ENCODE measurements at regions not wholly inside any gene's neighbourhood (a gene's known extent, or its start where the extent isn't known, plus 50 kb on each side); places are given as distances from the start of the nearest gene placed in this dataset.

- Histone ChIP-seq H3K27me3 (ENCODE audit: control insufficient read depth in 2 of 2, insufficient read depth in 2 of 2, low read length in 2 of 2) (no peaks in the 10 kb centered on the region), H3K9me3 (replicated peaks; ENCODE audit: control insufficient read depth, insufficient read depth, low read length) (no peaks in the 10 kb centered on the region), H3K79me2 (ENCODE audit: control insufficient read depth, insufficient read depth, low read length) (no peaks in the 10 kb centered on the region), H3K27ac (ENCODE audit: insufficient read depth, low read depth, low read length) (no peak overlapping the region), H3K4me3 (replicated peaks in 1 of 3; ENCODE audit: insufficient read depth in 1 of 3, low read depth in 1 of 3, low read length in 3 of 3) (no peak overlapping the region), H3K4me2 (ENCODE audit: insufficient read depth, low read length) (no peak overlapping the region), H3K9me1 (replicated peaks; ENCODE audit: control insufficient read depth, extremely low read depth, insufficient read depth, low read length) (no peaks in the 10 kb centered on the region), H2AFZ (ENCODE audit: low read depth, low read length) (no peak overlapping the region), H4K20me1 (replicated peaks; ENCODE audit: control insufficient read depth, extremely low read depth, insufficient read depth, low read length) (no peaks in the 10 kb centered on the region), H3K9ac (replicated peaks; ENCODE audit: extremely low read depth, insufficient read depth, low read length) (no peak overlapping the region), H3K36me3 (ENCODE audit: control insufficient read depth in 2 of 2, extremely low read depth in 1 of 2, insufficient read depth in 2 of 2, low read length in 2 of 2) (no peaks in the 10 kb centered on the region), H3K4me1 (ENCODE audit: control insufficient read depth, extremely low read depth, insufficient read depth, low read length) (no peaks in the 10 kb centered on the region)
- FAIRE-seq (no peak), DNase-seq (ENCODE audit: low read depth, low spot score) (no peak)
- BruUV-seq (replicated peaks), result no TSS peak
- ChIA-PET POLR2A (no interaction called here), CTCF (interaction anchor here (0.6 kb wide), 1 partner anchor 327 kb away, joined by 3 read pairs; no protein-coding TSS in a partner anchor)
- TF ChIP-seq FOS (IDR thresholded peaks at IDR 0.05; ENCODE audit: borderline replicate concordance, insufficient read depth, low read length), result no peak
- dilution Hi-C loops (cut with MboI; ENCODE audit: extremely low pct_ligation_motif_present, low sequenced_read_pairs), result no loop called here
- intact Hi-C loops (cut with micrococcal nuclease), result no loop called here
These were observed 141.6 kb upstream of the AKR1E2 start for GRCh38 chr10:4684434-4684833.

DNA sequence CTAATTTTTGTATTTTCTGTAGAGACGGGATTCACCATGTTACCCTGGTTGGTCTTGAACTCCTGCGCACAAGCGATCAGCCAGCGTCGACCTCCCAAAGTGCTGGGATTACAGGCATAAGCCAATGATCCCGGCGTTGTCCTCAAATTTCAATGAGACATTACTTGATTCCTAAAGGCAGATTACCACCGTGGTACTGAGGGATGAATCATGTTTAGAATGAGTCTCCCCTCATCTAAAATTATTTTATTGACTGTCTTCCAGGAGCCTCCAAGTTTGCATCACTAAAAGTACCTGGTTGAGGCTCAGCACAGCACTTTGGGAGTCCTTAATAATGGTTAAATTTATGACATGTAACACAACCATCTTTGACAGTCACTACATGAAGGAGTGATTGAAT lies 142.2 kb upstream of the AKR1E2 start:
- no peak for TF ChIP-seq POLR2AphosphoS5 (IDR thresholded peaks at IDR 0.05; ENCODE audit: insufficient read depth, low read depth, low read length)
- no peak for TF ChIP-seq POLR2A (IDR thresholded peaks at IDR 0.05; ENCODE audit: low read depth, low read length)
- no peak for TF ChIP-seq EZH2 (IDR thresholded peaks at IDR 0.05; ENCODE audit: borderline replicate concordance, low read depth, low read length, severe bottlenecking)
- no peak for TF ChIP-seq GATA2 (IDR thresholded peaks at IDR 0.05; ENCODE audit: insufficient read depth, insufficient read length, low read depth, low read length)
- TF ChIP-seq FOS (IDR thresholded peaks at IDR 0.05; ENCODE audit: borderline replicate concordance, insufficient read depth, low read length), result no peak
- no peak for TF ChIP-seq CTCF (IDR thresholded peaks at IDR 0.05; ENCODE audit: extremely low read depth in 1 of 2, insufficient read depth in 1 of 2, low read depth in 1 of 2, low read length in 2 of 2)
- TF ChIP-seq, protein P1, sequence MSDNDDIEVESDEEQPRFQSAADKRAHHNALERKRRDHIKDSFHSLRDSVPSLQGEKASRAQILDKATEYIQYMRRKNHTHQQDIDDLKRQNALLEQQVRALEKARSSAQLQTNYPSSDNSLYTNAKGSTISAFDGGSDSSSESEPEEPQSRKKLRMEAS (IDR thresholded peaks at IDR 0.05; ENCODE audit: insufficient read depth, insufficient read length), result no peak
- no peak for TF ChIP-seq JUN (IDR thresholded peaks at IDR 0.05; ENCODE audit: borderline replicate concordance, insufficient read depth, insufficient read length, low read depth)
- no peak for TF ChIP-seq MYC (IDR thresholded peaks at IDR 0.05; ENCODE audit: low read depth, low read length)
- intact Hi-C loops (cut with micrococcal nuclease), result no loop called here

More for the DNA sequence above, 142.2 kb upstream of the AKR1E2 start:
- no peaks in the 10 kb centered on the region for H3K27me3 ChIP-seq (ENCODE audit: control insufficient read depth in 2 of 2, insufficient read depth in 2 of 2, low read length in 2 of 2)
- H3K9me1 ChIP-seq (replicated peaks; ENCODE audit: control insufficient read depth, extremely low read depth, insufficient read depth, low read length), result no peaks in the 10 kb centered on the region
- TSS peak; percentile 33 for BruUV-seq (replicated peaks)
- dilution Hi-C loops (cut with MboI; ENCODE audit: extremely low pct_ligation_motif_present, low sequenced_read_pairs), result no loop called here
- no peak overlapping the region for H3K4me2 ChIP-seq (ENCODE audit: insufficient read depth, low read length)
- H3K9me3 ChIP-seq (replicated peaks; ENCODE audit: control insufficient read depth, insufficient read depth, low read length), result no peaks in the 10 kb centered on the region
- H3K9ac ChIP-seq (replicated peaks; ENCODE audit: extremely low read depth, insufficient read depth, low read length), result no peak overlapping the region
- H3K4me3 ChIP-seq (replicated peaks in 1 of 3; ENCODE audit: insufficient read depth in 1 of 3, low read depth in 1 of 3, low read length in 3 of 3), result no peak overlapping the region
- no peak overlapping the region for H3K27ac ChIP-seq (ENCODE audit: insufficient read depth, low read depth, low read length)
- H3K79me2 ChIP-seq (ENCODE audit: control insufficient read depth, insufficient read depth, low read length), result no peaks in the 10 kb centered on the region
- H3K36me3 ChIP-seq (ENCODE audit: control insufficient read depth in 2 of 2, extremely low read depth in 1 of 2, insufficient read depth in 2 of 2, low read length in 2 of 2), result no peaks in the 10 kb centered on the region
- H2AFZ ChIP-seq (ENCODE audit: low read depth, low read length), result no peak overlapping the region
- CTCF ChIA-PET, result no interaction called here
- POLR2A ChIA-PET, result no interaction called here
- peaks cover 3% of the 10 kb centered on the region for H3K4me1 ChIP-seq (ENCODE audit: control insufficient read depth, extremely low read depth, insufficient read depth, low read length)
- FAIRE-seq (no peak), DNase-seq (ENCODE audit: low read depth, low spot score) (no peak)
- no peaks in the 10 kb centered on the region for H4K20me1 ChIP-seq (replicated peaks; ENCODE audit: control insufficient read depth, extremely low read depth, insufficient read depth, low read length)
